DMS153 treated with DMSO at 0.1 percent for 48 hours (cell line): ENCODE measurements at regions not wholly inside any gene's neighbourhood (a gene's known extent, or its start where the extent isn't known, plus 50 kb on each side); places are given as distances from the start of the nearest gene placed in this dataset.

Source experiments
- DNase-seq: peaks from one replicate; lab custom pipeline; 2025; ENCODE audit not compliant: unreplicated experiment; lab: John Stamatoyannopoulos, UW

DNA sequence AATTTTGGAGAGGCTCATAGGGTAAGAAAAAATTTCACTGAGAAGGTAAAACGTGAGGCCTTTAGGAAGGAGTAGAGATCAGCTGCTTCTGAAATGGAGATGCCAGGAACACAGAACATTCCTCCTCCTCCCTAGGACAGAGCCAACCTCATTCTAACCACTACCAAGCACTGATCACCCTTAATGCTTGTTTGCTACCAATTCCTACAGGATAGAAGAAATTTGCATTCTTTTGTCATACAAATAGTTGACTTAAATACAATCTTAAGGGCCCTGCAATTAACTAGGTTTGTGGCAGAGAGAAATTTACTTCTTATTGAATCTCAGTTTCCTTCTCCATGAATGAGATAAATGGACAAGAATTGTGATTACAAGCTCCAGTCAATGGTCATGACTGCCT is 780.2 kb upstream of the WWC1 start:
- no peak for DNase-seq

- no peak for DNase-seq
Observed at GRCh38 chr5:167512111-167512510, 779.3 kb upstream of the WWC1 start.

- peak; percentile 11 for DNase-seq
Observed at GRCh38 chr5:167513381-167513780, 778.1 kb upstream of the WWC1 start.

- no peak for DNase-seq
Observed at GRCh38 chr5:167514461-167514860, 777.0 kb upstream of the WWC1 start.

GRCh38 chr5:167525004-167525403 is 766.4 kb upstream of the WWC1 start:
- DNase-seq, result no peak

DNA sequence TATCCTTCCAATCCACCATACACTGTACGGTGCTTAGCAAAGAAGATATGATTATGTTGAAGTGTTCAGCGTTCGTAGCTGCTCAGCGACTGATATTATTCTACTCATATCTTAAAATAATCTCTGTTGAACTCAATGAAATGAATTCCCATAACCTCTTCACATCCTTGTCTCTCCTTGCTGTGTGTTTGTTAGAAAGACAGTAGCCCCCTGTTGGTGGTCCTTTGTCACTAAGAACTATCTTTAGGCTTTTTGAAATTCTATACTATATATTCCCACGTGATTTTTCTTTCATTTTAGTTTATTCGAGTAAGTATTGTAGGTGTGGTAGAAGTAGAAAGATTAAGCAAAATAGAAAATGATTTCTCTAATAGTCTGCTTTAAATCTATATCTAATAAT is 762.8 kb upstream of the WWC1 start:
- no peak for DNase-seq

DNA sequence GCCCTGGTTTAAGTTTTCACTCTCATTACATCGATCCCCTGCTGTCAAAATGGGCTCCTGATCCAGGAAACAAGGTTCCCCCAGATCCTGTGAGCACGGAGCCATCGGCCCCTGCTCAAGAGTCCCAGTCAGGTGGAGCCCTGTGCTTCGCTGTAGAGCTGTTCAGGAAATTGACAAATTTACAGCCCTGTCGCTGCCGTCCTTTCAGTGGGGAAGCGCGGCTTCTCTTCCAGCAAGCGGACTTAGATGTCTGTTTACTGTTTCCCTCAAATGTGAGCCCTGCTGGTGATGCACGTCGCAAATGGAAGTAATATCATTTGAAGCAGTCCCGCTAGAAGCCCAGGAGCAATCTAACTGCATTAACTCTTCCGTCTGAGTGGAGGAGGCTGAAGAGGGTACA is 760.9 kb upstream of the WWC1 start:
- no peak for DNase-seq

DNA sequence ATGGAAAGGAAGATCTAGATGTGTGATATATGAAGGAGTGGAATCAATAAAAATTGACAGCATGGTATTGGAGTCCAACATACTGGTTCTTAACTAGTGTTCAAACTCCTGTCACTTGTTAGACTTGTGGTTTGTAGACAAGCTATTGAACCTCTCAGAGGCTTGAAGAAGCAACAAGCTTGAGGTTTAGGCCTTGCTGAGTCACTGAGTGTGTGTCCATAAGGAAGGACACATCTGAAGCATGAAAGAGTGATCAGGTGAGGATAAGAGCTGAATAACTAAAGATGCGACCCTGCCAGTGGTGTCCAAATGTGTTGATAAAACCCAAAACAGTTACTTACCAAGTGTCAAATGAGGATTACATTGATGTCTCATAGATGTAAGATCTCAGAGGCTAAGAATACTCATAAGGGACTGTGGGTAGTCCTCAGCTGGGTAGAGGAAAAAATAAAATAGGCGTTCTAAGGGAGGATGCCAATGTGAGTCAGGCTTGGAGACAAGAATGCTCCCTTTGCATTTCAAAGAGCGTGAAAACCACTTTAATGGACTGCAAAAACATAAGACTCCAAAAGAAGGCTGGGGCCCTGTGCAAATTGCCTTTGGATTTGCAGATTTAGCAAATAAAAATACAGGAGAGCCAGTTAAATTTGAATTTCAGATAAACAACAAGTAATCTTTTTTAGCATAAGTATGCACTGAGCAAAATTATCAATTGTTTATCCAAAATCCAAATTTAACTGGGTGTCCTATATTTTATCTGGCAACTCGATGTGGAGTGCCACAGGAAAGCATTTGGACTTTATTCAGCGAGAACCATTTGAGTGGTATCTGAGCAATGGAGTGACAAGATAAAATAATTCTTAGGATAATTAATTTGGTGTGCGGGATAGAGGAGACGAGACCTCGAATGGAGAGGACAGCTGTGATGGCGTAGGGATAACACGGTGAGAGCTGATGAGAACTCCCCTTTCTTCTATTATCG is 757.3 kb upstream of the WWC1 start:
- DNase-seq, result no peak

GRCh38 chr5:167539747-167540146 is 751.7 kb upstream of the WWC1 start:
- DNase-seq, result no peak

- no peak for DNase-seq
Observed at GRCh38 chr5:167546270-167546669, 745.2 kb upstream of the WWC1 start.

DNA sequence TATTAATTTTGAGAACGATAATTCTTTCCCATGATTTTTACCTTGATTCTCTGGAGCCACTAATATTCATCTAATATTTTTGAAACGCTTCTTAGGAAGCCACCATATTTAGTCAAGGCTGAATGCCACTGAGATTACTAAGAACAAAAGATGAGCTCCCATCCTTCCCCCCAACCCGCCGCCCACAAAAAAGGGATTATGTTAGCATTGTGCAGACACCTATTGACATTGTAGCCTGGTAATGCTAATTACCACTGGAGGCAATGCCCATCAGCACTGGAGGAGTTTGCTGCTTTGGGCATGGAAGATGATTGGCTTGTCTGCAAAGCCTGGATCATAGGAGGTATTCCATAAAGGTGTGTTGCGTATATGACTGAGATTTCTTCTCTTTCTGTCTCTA is 739.1 kb upstream of the WWC1 start:
- DNase-seq, result no peak

- DNase-seq, result no peak
Observed at GRCh38 chr5:167553511-167553910, 737.9 kb upstream of the WWC1 start.

- DNase-seq, result no peak
Observed at GRCh38 chr5:167554564-167555290, 736.7 kb upstream of the WWC1 start.

- DNase-seq, result no peak
Observed at GRCh38 chr5:167555565-167556166, 735.8 kb upstream of the WWC1 start.

DNA sequence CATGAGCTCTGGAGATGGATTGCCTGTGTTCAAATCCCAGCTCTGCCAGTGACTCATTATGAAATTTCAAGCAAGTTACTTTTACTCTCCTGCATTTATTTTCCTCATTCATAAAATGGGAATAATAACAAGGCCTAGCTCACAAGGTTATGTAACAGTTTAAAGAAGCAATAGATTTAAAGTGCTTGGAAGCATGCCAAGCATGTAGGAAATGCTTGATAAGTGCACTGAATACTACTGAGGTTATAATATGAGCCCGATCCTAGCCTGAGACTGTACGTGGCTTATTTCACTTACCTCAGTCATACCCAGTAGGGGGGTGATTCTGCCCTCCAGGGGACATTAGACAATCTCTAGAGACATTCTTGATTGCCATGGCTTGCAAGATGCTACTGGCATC is 734.1 kb upstream of the WWC1 start:
- no peak for DNase-seq

DNA sequence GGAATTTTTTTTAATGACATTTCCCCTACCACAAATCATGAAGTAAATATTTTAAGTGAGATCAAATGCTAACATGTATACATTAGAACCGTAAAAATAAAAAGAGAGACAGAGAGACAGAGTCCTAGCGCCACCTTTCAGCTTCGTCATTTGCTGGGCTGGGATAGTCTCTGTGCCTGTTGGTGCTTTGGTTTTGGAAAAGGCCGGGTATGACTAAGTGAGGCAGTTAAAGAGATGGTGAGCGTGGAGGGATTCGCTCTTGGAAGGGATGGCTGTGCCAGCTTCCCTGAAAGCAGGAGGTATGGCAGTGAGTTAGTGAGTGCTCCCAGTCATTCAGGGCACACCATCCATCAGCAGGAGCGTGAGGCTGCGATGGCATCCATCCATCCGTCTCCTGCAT is 729.6 kb upstream of the WWC1 start:
- DNase-seq, result no peak

GRCh38 chr5:167564275-167564674 is 727.2 kb upstream of the WWC1 start:
- DNase-seq, result no peak

- no peak for DNase-seq
Observed at GRCh38 chr5:167565189-167565954, 726.1 kb upstream of the WWC1 start.

DNA sequence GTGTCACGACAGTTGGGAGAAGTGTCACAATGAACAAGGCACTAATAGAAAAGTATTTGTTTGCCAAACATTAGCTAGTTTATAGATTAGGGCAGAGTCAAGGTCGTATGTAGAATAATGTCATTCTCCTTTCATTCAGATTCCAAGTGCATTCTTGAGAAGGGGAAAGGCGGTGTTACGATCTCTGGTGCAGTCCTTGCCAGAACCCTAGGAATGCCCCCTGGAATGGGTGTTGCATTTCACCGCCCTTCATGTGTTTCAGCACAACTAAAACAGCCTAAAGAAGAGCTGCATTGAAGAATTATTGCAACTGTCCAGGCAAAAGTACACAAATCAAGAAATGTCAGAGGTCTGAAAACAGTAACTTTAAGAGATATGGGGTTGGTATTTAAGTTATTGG is 721.0 kb upstream of the WWC1 start:
- no peak for DNase-seq

DNA sequence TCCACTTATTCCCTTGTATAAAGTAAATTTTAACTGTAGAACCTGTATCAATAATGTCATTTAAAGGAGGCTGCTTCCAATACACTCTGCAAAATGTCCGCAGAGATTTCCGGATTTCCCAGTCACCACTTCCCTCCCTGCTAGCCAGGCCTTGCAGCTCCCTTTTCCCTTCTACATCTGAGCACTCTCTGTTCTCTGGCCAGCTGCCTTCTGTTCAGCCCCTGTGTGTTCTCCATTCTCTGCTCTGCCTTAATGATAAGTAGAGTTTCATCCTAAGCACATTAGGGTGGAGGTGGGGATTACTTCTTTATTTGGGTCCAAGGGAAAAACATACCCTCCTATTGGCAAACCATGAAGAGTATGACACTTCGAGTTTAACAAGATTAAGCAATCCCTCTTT is 719.6 kb upstream of the WWC1 start:
- no peak for DNase-seq
